Astrocyte (in vitro differentiated cells and primary cell): ENCODE measurements at regions not wholly inside any gene's neighbourhood (a gene's known extent, or its start where the extent isn't known, plus 50 kb on each side); places are given as distances from the start of the nearest gene placed in this dataset.

Experiments used
- EZH2 ChIP-seq: IDR thresholded peaks from 2 replicates; pipeline ENCODE4 v1.6.1; 2012; ENCODE audit warnings: mild to moderate bottlenecking, low read length, inconsistent platforms; ENCODE audit not compliant: insufficient read depth
- TF ChIP-seq, protein P1 (sequence below): IDR thresholded peaks from 2 replicates; pipeline ENCODE4 v1.5.1; 2011; ENCODE audit warnings: low read depth, mild to moderate bottlenecking, inconsistent platforms, low read length, moderate library complexity; ENCODE audit not compliant: insufficient read depth

DNA sequence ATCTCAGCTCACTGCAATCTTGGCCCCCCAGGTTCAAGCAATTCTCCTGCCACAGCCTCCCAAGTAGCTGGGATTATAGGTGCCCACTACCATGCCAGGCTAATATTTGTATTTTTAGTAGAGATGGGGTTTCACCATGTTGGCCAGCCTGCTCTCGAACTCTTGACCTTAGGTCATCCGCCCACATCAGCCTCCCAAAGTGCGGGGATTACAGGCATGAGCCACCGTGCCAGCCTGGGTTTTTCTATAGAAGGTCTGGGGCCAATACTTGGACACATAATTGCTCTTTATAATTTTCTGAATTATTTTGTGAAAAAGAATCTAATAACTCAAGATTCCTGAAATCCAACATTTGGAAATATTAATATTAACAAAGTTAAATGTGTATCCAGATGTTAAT is 1267.7 kb upstream of the ADGRL4 start:
- TF ChIP-seq, protein P1, sequence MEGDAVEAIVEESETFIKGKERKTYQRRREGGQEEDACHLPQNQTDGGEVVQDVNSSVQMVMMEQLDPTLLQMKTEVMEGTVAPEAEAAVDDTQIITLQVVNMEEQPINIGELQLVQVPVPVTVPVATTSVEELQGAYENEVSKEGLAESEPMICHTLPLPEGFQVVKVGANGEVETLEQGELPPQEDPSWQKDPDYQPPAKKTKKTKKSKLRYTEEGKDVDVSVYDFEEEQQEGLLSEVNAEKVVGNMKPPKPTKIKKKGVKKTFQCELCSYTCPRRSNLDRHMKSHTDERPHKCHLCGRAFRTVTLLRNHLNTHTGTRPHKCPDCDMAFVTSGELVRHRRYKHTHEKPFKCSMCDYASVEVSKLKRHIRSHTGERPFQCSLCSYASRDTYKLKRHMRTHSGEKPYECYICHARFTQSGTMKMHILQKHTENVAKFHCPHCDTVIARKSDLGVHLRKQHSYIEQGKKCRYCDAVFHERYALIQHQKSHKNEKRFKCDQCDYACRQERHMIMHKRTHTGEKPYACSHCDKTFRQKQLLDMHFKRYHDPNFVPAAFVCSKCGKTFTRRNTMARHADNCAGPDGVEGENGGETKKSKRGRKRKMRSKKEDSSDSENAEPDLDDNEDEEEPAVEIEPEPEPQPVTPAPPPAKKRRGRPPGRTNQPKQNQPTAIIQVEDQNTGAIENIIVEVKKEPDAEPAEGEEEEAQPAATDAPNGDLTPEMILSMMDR: no peak
- no peak for TF ChIP-seq EZH2
